Osteoblast (primary cell): ENCODE measurements at regions not wholly inside any gene's neighbourhood (a gene's known extent, or its start where the extent isn't known, plus 50 kb on each side); places are given as distances from the start of the nearest gene placed in this dataset.

Experiments used
- DNase-seq: peaks from one replicate; pipeline ENCODE4 v3.0.0; 2011; ENCODE audit warnings: low spot score, mixed read lengths; ENCODE audit not compliant: insufficient read length; ENCODE audit errors: missing footprints
- H2AFZ ChIP-seq: 2 replicates; pipeline ENCODE4 v1.6.0; 2011; ENCODE audit warnings: mild to moderate bottlenecking, low read length
- H3K27ac ChIP-seq: 2 replicates; pipeline ENCODE4 v1.5.1; 2011; ENCODE audit warnings: mild to moderate bottlenecking, low read depth, low read length, moderate library complexity
- H3K27me3 ChIP-seq: 2 replicates; pipeline ENCODE4 v1.6.0; 2012; ENCODE audit warnings: mild to moderate bottlenecking, control low read depth, inconsistent platforms, low read length, moderate library complexity; ENCODE audit not compliant: insufficient read depth
- H3K36me3 ChIP-seq: 2 replicates; pipeline ENCODE4 v1.5.1; 2011; ENCODE audit warnings: mild to moderate bottlenecking, low read length, control low read depth, moderate library complexity; ENCODE audit not compliant: insufficient read depth
- H3K4me1 ChIP-seq: 2 replicates; pipeline ENCODE4 v1.5.1; 2011; ENCODE audit warnings: mild to moderate bottlenecking, low read length, control low read depth, moderate library complexity; ENCODE audit not compliant: insufficient read depth
- H3K4me2 ChIP-seq: 2 replicates; pipeline ENCODE4 v1.6.0; 2011; ENCODE audit warnings: mild to moderate bottlenecking, low read length; ENCODE audit not compliant: insufficient read depth
- H3K4me3 ChIP-seq: fragments of 200-600 bp; sonication (generic); 3 replicates; pipeline ENCODE4 v1.5.1; 2012; ENCODE audit warnings: mild to moderate bottlenecking, low read length, inconsistent platforms; ENCODE audit not compliant: insufficient read depth
- H3K79me2 ChIP-seq: 2 replicates; pipeline ENCODE4 v1.6.0; 2012; ENCODE audit warnings: mild to moderate bottlenecking, low read length, control low read depth, inconsistent platforms; ENCODE audit not compliant: insufficient read depth
- H3K9me3 ChIP-seq: 2 replicates; pipeline ENCODE4 v1.5.1; 2011; ENCODE audit warnings: low read depth, low read length, control low read depth
- H4K20me1 ChIP-seq: 2 replicates; pipeline ENCODE4 v1.6.0; 2012; ENCODE audit warnings: mild to moderate bottlenecking, low read length, control low read depth; ENCODE audit not compliant: insufficient read depth
- CTCF ChIP-seq: IDR thresholded peaks from 2 replicates; pipeline ENCODE4 v1.5.1; 2011; ENCODE audit warnings: mild to moderate bottlenecking, low read depth, low read length, moderate library complexity; ENCODE audit errors: extremely low read depth

GRCh38 chr5:61901997-61902396 is 404.0 kb upstream of the KIF2A start:
- H3K36me3 ChIP-seq = no peaks in the 10 kb centered on the region
- no peaks in the 10 kb centered on the region for H3K79me2 ChIP-seq
- H3K9me3 ChIP-seq = no peaks in the 10 kb centered on the region
- no peaks in the 10 kb centered on the region for H3K4me1 ChIP-seq
- no peak for DNase-seq
- H2AFZ ChIP-seq = no peak overlapping the region
- H3K4me3 ChIP-seq = no peak overlapping the region
- H3K27ac ChIP-seq = no peak overlapping the region
- no peak overlapping the region for H3K4me2 ChIP-seq
- no peaks in the 10 kb centered on the region for H4K20me1 ChIP-seq
- H3K27me3 ChIP-seq = no peaks in the 10 kb centered on the region
- TF ChIP-seq CTCF = no peak

- Histone ChIP-seq H3K79me2 (no peaks in the 10 kb centered on the region), H3K36me3 (no peaks in the 10 kb centered on the region), H3K4me1 (no peaks in the 10 kb centered on the region), H3K4me3 (no peak overlapping the region), H3K27me3 (no peaks in the 10 kb centered on the region), H2AFZ (no peak overlapping the region), H4K20me1 (no peaks in the 10 kb centered on the region), H3K27ac (no peak overlapping the region), H3K4me2 (no peak overlapping the region), H3K9me3 (no peaks in the 10 kb centered on the region)
- DNase-seq = no peak
- no peak for TF ChIP-seq CTCF
Observed at GRCh38 chr5:61904730-61905129, 401.3 kb upstream of the KIF2A start.

GRCh38 chr5:61905613-61906012 is 400.4 kb upstream of the KIF2A start:
- Histone ChIP-seq H2AFZ (no peak overlapping the region), H3K27me3 (no peaks in the 10 kb centered on the region), H3K9me3 (no peaks in the 10 kb centered on the region), H3K4me1 (no peaks in the 10 kb centered on the region), H3K79me2 (no peaks in the 10 kb centered on the region), H3K36me3 (no peaks in the 10 kb centered on the region), H3K4me2 (no peak overlapping the region), H4K20me1 (no peaks in the 10 kb centered on the region), H3K4me3 (no peak overlapping the region), H3K27ac (no peak overlapping the region)
- DNase-seq = no peak
- TF ChIP-seq CTCF = no peak

GRCh38 chr5:61906820-61907219 is 399.2 kb upstream of the KIF2A start:
- H3K4me1 ChIP-seq = no peaks in the 10 kb centered on the region
- no peak overlapping the region for H2AFZ ChIP-seq
- H3K4me3 ChIP-seq = no peak overlapping the region
- no peaks in the 10 kb centered on the region for H3K27me3 ChIP-seq
- no peak overlapping the region for H3K4me2 ChIP-seq
- H3K9me3 ChIP-seq = no peaks in the 10 kb centered on the region
- no peaks in the 10 kb centered on the region for H4K20me1 ChIP-seq
- no peak for DNase-seq
- H3K36me3 ChIP-seq = no peaks in the 10 kb centered on the region
- no peaks in the 10 kb centered on the region for H3K79me2 ChIP-seq
- H3K27ac ChIP-seq = no peak overlapping the region
- TF ChIP-seq CTCF = no peak
